ENCODE measurements at regions not wholly inside any gene's neighbourhood (a gene's known extent, or its start where the extent isn't known, plus 50 kb on each side); places are given as distances from the start of the nearest gene placed in this dataset.
"Not testable (repeated sequence)": the region's sequence is repeated elsewhere in the genome, so short reads cannot be mapped to it uniquely, and the experiment has no call there.

DNA sequence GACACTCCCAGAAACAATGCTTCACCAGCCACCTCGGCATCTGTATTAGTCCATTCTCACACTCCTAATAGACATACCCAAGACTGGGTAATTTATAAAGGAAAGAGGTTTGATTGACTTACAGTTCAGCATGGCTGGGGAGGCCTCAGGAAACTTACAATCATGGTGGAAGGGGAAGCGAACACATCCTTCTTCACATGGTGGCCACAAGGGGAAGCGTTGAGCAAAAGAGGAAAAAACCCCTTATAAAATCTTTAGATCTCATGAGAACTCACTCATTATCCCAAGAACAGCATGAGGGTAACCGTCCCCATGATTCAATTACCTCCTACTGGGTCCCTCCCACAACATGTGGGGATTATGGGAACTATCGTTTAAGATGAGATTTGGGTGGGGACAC is 140.9 kb downstream of the LIG4 start:
- not testable (repeated sequence) for DNase-seq

GRCh38 chr13:108070925-108071324 is 144.4 kb downstream of the LIG4 start:
- DNase-seq = no peak

GRCh38 chr13:108070491-108070890 is 144.8 kb downstream of the LIG4 start:
- DNase-seq = no peak

GRCh38 chr13:108069521-108070210 is 145.7 kb downstream of the LIG4 start:
- no peak for DNase-seq

DNA sequence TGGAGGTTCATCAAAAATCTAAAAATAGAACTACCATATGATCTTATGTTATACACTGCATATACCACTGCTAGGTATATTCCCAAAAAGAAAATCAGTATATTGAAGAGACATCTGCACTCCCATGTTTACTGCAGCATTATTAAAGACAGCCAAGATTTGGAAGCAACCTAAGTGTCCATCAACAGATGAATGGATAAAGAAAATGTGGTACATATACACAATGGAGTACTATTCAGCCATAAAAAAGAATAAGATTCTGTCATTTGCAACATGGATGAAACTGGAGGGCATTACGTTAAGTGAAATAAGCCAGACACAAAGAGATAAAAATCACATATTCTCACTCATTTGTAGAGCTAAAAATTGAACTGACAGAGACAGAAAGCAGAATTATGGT is 151.0 kb downstream of the LIG4 start:
- not testable (repeated sequence) for DNase-seq

DNA sequence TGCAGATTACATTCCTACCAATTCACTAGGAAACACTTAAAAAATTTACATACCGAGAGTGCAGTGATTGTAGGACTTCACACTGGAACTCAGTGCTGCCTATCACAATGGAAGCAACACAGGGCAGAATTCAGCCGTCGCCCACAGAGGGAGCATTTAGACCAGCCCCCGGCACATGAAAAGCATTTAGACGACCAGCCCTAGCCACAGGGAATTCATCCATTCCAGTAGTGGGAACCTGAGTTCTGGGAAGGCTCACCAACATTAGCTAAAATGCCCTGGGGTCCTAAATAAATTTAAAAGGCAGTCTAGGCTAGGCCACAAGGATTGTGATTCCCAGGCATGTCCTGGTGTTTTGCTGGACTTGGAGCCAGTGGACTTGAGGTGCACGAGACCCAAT is 155.2 kb downstream of the LIG4 start:
- DNase-seq = no peak

- no peak for DNase-seq
These were observed 159.1 kb downstream of the LIG4 start for GRCh38 chr13:108056278-108056677.

GRCh38 chr13:108049211-108049610 is 166.1 kb downstream of the LIG4 start:
- DNase-seq = no peak

DNA sequence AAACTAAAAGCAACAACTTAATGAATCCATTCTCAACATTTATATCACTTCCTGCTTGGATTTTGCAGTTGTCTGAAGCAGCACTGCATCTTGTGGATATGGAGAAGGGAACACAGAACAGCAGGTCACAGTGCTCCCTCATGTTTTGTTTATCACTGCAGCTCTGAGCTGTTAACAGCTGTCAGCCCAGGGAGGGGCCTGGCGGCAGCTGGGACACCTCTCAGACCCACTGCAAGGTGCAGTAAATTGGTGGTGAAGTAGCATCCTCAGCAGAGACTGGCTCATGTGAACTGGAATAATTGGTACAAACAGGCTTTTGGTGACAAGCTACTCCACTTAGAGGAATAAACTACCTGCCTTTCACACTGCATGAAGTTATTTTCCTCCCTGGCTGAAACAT is 170.4 kb downstream of the LIG4 start:
- no peak for DNase-seq

DNA sequence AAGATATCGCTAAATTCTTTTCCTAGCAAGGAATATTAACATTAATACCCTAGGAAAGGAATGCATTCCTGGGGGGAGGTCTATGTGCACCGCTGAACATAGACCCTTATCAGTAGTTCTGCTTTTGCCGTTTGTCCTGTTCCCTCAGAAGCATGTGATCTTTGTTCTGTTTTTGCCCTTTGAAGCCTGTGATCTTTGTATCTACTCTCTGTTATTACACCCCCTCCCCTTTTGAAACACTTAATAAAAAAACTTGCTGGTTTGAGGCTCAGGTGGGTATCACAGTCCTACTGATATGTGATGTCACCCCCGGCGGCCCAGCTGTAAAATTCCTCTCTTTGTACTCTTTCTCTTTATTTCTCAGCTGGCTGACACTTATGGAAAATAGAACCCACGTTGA is 172.5 kb downstream of the LIG4 start:
- DNase-seq = not testable (repeated sequence)

GRCh38 chr13:108037348-108037747 is 178.0 kb downstream of the LIG4 start:
- DNase-seq = no peak

GRCh38 chr13:108036411-108036932 is 178.9 kb downstream of the LIG4 start:
- DNase-seq = no peak

DNA sequence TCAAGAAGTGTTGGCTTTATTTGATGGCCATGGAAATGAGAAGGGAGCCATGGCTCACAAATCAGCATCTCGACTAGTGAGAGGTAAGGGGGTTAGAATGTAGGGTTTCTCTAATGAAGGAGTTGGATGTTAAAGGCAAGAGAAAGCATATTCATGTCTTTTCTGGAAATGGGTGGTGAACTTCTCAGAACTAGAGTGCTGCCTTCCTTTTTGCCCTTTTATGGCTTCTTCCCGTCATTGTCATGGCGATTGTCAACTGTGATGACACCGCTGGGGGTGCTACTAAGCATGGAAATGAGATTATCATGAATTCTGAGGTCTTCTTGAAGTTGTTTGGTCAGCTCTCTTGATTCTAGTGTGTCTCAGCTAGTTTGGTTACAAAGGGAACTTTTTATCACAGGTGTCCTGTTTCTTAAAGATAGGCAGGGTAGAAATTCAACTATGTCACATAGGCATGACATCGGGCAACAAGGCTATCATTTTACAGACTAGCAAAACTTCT is 180.4 kb downstream of the LIG4 start:
- no peak for DNase-seq

- no peak for DNase-seq
These were observed 181.3 kb downstream of the LIG4 start for GRCh38 chr13:108033800-108034707.

- no peak for DNase-seq
These were observed 183.5 kb downstream of the LIG4 start for GRCh38 chr13:108031865-108032264.

DNA sequence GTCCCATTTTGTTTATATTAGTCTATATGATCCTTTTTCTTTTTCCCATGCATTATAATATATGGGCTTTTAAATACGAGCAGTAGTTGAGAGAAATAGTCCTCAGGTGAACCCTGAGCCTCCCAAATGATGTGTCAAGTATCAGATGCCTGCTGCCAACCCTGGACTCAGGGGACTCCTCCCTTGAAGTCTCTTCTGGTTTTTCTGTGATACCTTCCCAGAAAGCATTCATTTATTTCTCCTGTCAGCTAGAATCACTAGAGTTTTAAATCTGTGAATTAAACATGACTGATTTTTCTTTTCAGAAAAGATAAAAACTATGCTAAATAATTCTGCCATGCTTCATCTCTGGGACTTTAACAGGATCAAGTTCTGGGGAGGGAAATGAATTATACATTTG is 184.6 kb downstream of the LIG4 start:
- no peak for DNase-seq

- DNase-seq = no peak
These were observed 188.5 kb downstream of the LIG4 start for GRCh38 chr13:108026680-108027410.

- no peak for DNase-seq
These were observed 195.3 kb downstream of the LIG4 start for GRCh38 chr13:108020027-108020426.

- DNase-seq = no peak
These were observed 196.9 kb downstream of the LIG4 start for GRCh38 chr13:108018371-108018870.

DNA sequence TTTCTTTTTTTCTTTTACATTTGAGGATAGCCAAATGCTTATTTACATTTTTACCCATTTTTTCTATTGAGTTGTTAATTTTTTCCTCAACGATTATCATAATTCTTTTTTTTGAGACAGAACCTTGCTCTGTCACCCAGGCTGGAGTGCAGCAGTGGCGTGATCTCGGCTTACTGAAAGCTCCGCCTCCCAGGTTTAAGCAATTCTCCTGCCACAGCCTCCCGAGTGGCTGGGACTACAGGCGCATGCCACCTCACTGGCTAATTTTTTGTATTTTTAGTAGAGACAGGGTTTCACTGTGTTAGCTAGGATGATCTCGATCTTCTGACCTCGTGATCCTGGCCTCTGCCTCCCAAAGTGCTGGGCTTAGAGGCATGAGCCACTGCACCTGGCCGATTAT is 208.7 kb downstream of the LIG4 start:
- DNase-seq = no peak

DNA sequence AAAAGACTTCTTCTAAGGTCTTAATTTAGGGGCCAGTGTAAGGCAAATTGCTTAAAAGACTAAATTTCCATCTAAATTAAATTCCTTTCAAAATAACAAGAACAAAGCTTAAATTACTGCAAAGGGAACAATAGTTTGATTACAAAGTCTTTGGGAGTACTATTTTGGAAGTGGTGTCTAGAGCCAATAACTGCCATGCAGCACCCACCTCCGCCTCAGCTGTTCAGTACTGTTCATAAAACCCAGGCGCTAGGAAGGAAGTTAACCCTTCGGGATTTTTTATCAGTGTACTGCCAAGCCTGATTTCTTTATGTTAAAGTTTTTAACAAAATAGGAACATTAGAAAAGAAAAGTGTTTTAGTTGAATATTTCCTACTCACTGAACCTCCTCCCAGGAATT is 210.1 kb downstream of the LIG4 start:
- DNase-seq = no peak

DNA sequence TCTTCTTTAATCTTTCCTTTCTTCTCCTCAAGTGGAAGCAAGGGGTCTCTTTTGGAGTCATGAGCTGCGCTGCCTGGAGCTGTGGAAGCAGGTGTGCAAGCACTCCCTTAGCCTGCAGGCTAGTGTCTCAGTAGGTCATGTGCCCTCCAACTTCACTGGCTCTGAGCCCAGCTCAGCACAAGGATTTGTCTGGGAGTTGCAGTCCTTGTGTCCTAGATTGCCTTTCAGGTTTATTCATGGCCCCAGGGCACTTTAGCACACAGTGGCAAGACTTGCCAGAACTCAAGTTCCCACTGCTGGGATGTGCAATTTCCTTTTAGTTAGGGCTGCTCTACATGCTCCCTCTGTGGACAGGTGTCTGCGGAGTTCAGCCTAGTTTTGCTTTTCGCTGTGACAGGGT is 211.7 kb downstream of the LIG4 start:
- DNase-seq = no peak

- DNase-seq = no peak
These were observed 214.3 kb downstream of the LIG4 start for GRCh38 chr13:108000998-108001397.

Data from bone marrow (tissue), 2 donors.